HG03520 (cell line): ENCODE measurements at regions not wholly inside any gene's neighbourhood (a gene's known extent, or its start where the extent isn't known, plus 50 kb on each side); places are given as distances from the start of the nearest gene placed in this dataset.

Source experiments
- ATAC-seq: cut with Tn5 transposase; IDR thresholded peaks from one replicate; pipeline ENCODE4 v1.9.1; 2021; ENCODE audit warnings: mild to moderate bottlenecking, moderate library complexity; ENCODE audit not compliant: unreplicated experiment

- no peak for ATAC-seq
Observed at GRCh38 chr5:5584751-5585150, 162.3 kb downstream of the ICE1 start.

- no peak for ATAC-seq
Observed at GRCh38 chr5:5584236-5584745, 161.8 kb downstream of the ICE1 start.

GRCh38 chr5:5583832-5584231 is 161.4 kb downstream of the ICE1 start:
- ATAC-seq = no peak

- no peak for ATAC-seq
Observed at GRCh38 chr5:5583023-5583765, 160.7 kb downstream of the ICE1 start.

GRCh38 chr5:5581080-5581479 is 158.6 kb downstream of the ICE1 start:
- no peak for ATAC-seq

GRCh38 chr5:5576744-5577143 is 154.3 kb downstream of the ICE1 start:
- no peak for ATAC-seq

- ATAC-seq = no peak
Observed at GRCh38 chr5:5575461-5575860, 153.0 kb downstream of the ICE1 start.

- ATAC-seq = no peak
Observed at GRCh38 chr5:5573798-5574380, 151.4 kb downstream of the ICE1 start.

- ATAC-seq = no peak
Observed at GRCh38 chr5:5572976-5573797, 150.7 kb downstream of the ICE1 start.

GRCh38 chr5:5572010-5572865 is 149.8 kb downstream of the ICE1 start:
- no peak for ATAC-seq

- ATAC-seq = no peak
Observed at GRCh38 chr5:5570646-5571045, 148.2 kb downstream of the ICE1 start.

GRCh38 chr5:5564898-5565297 is 142.4 kb downstream of the ICE1 start:
- ATAC-seq = no peak

GRCh38 chr5:5560016-5560415 is 137.5 kb downstream of the ICE1 start:
- no peak for ATAC-seq

GRCh38 chr5:5558638-5559527 is 136.4 kb downstream of the ICE1 start:
- no peak for ATAC-seq

GRCh38 chr5:5558102-5558501 is 135.6 kb downstream of the ICE1 start:
- no peak for ATAC-seq

- no peak for ATAC-seq
Observed at GRCh38 chr5:5551499-5551898, 129.0 kb downstream of the ICE1 start.

- no peak for ATAC-seq
Observed at GRCh38 chr5:5546408-5546807, 123.9 kb downstream of the ICE1 start.

GRCh38 chr5:5544094-5544663 is 121.7 kb downstream of the ICE1 start:
- no peak for ATAC-seq

GRCh38 chr5:5542654-5543053 is 120.2 kb downstream of the ICE1 start:
- no peak for ATAC-seq
